ENCODE measurements at regions not wholly inside any gene's neighbourhood (a gene's known extent, or its start where the extent isn't known, plus 50 kb on each side); places are given as distances from the start of the nearest gene placed in this dataset.
"Not testable (repeated sequence)": the region's sequence is repeated elsewhere in the genome, so short reads cannot be mapped to it uniquely, and the experiment has no call there.

GRCh38 chr2:146412625-146413024 lies 1432.2 kb upstream of the ACVR2A start:
- no peak for DNase-seq

GRCh38 chr2:146405402-146406309 lies 1439.2 kb upstream of the ACVR2A start:
- DNase-seq, result not testable (repeated sequence)

DNA sequence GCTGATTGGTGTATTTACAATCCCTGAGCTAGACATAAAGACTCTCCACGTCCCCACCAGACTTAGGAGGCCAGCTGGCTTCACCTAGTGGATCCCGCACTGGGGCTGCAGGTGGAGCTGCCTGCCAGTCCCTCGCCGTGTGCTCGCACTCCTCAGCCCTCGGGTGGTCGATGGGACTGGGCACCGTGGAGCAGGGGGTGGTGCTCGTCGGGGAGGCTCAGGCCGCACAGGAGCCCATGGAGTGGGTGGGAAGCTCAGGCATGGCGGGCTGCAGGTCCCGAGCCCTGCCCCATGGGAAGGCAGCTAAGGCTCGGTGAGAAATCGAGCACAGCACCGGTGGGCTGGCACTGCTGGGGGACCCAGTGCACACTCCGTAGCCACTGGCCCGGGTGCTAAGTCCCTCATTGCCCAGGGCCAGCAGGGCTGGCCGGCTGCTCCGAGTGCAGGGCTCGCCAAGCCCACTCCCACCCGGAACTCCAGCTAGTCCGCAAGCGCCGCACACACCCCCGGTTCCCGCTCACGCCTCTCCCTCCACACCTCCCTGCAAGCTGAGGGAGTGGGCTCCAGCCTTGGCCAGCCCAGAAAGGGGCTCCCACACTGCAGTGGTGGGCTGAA lies 1441.2 kb upstream of the ACVR2A start:
- DNase-seq, result not testable (repeated sequence)

- no peak for DNase-seq
Measured at GRCh38 chr2:146392631-146393030, 1452.2 kb upstream of the ACVR2A start.

DNA sequence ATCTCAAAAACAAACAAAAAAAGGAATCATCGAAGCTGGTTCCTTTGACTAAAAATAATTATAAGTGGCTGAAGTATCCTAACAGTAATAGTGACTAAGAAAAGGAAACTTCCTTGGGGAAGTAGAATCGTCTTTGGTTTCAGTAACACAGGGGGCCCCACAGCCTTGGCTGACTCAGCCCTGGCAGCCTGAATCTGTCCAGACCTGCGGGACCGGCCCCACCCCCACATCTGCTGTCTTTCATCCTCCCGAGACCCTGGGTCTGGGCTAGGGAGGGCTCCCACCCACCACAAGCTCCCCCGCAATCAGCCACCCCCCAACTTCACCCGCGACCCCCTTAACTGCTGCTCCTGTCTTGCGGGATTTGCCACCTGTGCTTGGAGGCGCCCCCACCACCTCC lies 1452.6 kb upstream of the ACVR2A start:
- no peak for DNase-seq

DNA sequence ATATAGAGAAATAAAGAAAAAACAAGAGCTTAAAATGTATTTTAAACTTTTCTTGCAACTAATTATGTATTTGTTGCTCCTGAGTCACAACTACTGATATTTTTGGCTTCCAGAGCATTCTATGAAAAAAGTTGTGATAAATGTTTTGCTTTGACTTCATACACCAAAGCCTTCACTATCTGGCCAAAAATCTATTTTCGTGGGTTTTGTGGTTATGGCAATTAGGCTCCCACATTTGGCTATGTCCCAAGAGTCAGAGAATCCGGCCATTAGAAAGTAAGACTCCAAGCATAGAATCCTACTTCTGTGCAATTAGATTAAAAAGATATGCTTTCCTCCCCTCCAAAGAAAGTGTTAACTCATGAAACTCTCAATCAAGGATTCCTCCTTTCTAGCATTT lies 1456.1 kb upstream of the ACVR2A start:
- no peak for DNase-seq

DNA sequence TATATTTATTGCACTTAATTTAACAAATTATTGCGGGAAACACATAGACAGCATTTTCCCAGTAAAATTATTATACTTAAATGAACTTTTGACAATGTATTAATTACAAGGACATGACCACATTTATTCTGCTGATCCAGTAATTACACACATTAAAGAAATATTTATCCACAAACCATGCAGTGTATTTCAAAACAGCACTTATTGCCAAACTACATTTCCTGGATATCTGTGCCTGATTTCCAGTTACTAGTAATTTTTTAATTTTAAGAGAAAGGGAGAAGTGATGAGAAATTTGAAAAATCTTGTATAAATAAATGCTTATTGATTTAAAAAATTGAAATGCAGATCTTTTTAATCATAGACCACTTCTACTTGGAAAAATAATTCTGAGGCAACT lies 1458.7 kb upstream of the ACVR2A start:
- DNase-seq, result no peak

GRCh38 chr2:146385031-146385430 lies 1459.8 kb upstream of the ACVR2A start:
- no peak for DNase-seq

- no peak for DNase-seq
Measured at GRCh38 chr2:146376511-146377064, 1468.2 kb upstream of the ACVR2A start.

GRCh38 chr2:146374505-146374904 lies 1470.3 kb upstream of the ACVR2A start:
- DNase-seq, result no peak

DNA sequence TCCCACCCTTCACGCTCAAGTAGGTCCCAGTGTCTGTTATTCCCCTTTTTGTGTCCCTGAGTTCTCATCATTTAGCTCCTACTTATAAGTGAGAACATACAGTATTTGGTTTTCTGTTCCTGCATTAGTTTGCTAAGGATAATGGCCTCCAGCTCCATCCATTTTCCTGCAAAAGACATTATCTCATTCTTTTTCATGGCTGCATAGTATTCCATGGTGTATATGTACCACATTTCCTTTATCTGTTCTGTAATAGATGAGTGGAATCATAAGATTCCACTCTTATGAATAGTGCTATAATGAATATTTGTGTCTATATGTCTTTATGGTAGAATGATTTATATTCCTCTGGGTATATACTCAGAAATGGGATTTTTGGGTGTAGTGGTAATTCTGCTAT lies 1473.5 kb upstream of the ACVR2A start:
- DNase-seq, result not testable (repeated sequence)

DNA sequence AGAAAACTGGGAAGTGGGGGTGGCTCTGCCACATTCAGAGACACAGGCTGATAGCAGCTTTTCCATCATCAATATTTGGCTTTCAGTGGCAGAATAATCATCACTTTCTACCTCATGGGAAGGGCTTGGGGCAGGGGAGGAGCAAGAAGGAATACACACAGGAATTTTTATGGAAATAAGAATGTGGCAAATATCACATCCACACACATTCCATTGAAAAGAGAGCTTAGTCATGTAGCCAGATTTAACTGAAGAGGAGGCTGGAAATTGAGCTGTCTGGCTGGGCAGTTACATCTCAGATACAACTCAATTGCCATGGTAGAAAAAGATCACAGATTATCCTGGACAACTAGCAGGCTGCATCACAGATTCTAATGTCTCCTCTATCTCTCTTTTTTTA lies 1474.0 kb upstream of the ACVR2A start:
- DNase-seq, result no peak

DNA sequence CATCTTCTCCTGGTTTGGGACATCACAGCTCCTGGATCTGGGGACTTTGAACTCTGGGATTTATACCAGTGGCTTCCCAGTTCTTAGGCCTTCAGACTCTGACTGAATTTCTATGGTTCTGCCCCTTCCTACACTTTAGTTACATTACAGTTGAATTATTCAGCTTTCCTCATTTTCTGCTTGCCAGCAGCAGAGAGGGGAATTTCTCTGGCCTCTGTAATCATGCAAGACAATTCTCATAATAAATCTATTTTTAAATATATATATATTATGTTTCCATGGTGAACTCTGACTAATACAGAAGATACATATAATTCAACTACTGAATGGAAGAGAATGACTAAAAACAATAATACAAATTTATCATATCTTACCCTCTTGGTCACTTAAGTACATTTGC lies 1478.6 kb upstream of the ACVR2A start:
- no peak for DNase-seq

DNA sequence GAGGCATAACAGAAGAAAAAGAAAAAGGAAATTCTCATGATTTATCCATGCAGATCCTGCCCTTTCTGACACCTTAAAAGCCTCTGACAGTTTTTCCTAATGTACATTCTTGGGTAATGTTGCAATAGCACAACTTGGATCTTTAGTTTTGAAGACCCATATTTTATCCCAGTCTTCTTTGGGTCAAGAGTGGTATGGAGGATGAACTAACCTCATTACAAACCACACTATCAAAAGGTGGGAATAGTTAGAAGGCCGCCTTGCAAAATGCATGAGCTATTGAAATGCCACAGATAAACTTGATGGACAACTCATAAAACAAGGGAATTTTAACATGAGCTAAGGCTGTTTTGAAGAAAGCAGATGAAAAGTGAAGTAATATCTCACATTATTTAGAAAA lies 1479.8 kb upstream of the ACVR2A start:
- DNase-seq, result no peak

GRCh38 chr2:146363731-146364130 lies 1481.1 kb upstream of the ACVR2A start:
- no peak for DNase-seq

GRCh38 chr2:146351689-146352088 lies 1493.1 kb upstream of the ACVR2A start:
- no peak for DNase-seq

DNA sequence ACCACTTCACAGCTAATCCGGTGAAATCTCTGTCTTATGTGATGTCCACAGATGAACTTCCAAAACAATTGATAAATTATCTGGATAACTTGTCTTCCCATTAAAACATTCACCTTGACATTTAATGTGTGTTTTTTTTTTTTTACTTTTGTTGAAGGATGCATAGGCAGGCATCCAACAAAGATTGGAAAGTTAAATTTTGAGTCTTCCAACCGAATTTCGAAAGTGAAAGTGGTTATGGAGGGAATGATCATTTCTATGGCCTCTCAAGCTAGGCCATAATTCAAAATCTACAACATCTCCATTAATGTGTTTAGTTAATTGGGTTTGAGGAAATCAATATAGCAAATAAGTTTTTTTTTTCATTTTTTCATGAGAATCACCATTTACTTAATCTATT lies 1495.5 kb upstream of the ACVR2A start:
- no peak for DNase-seq

DNA sequence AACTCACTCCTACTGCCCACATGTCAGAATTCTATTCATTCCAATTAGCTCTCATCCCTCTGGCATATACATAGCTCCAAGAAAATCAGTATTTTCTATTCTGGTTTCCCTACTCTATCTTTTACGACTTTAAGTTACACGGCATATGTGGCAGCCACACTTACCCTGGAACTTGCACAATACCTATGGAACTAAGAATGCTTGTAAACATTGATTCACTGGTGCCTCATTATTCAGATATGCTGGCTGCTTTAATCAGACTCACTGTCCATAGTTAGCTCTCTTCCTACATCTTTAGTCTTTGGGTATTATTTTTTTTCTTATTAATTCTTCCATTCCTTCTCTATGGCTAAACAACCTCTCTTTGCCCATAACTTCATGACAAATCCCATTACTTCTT lies 1519.9 kb upstream of the ACVR2A start:
- no peak for DNase-seq

- no peak for DNase-seq
Measured at GRCh38 chr2:146323564-146323963, 1521.3 kb upstream of the ACVR2A start.

DNA sequence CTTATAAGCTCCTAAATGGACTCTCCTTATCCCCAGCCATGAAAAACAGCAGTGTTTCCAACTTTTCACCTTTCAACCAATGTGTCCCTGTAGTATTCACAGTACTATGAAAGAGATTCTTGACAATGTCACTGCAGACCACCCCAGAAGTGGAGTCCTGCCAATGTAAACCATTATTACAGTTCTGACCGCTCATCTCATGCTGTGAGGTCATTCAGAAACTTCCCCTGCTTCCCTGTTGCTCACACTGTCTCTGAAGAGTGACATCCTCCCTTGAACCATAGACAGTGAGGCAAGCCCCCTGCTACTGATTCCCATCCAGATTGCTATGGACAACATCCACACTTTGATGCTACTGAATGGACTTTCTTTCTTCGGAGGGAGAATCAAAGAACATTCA lies 1523.7 kb upstream of the ACVR2A start:
- DNase-seq, result no peak

DNA sequence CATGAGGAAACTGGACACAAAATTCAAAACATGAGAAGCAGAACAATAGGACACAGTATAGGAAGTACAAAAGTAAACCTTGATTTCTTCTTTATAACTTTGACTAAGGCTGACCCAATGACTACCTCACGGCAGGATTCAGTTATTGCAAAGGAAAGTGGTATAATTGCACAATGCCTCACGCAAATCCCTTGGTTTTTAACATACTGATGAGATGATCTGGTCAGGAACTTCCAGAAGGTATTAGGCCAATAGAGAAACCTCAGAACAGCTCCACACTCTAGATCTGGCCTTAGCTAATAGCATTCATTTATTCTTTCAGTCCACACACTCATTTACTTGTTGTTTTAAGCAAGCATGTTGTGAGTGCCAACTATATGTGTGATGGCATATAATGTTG lies 1526.9 kb upstream of the ACVR2A start:
- no peak for DNase-seq

DNA sequence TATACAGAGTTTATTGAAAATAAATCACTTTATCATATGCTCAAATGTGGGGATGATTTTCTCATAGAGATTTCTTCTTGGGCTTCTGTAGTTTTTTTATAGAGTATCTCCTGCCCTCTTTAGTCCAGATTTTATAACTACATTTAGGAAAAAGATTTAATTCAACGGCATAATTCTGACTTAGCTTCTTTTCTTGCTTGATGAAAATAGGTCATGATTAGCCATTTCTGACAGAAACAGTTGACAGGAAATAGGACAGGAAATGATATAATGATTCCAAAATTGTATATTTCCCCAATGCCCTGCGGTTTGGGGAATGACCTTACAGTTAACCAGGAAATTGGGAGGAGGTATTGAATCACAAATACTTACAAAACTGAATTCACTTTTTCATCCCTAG lies 1531.9 kb upstream of the ACVR2A start:
- DNase-seq, result no peak

DNA sequence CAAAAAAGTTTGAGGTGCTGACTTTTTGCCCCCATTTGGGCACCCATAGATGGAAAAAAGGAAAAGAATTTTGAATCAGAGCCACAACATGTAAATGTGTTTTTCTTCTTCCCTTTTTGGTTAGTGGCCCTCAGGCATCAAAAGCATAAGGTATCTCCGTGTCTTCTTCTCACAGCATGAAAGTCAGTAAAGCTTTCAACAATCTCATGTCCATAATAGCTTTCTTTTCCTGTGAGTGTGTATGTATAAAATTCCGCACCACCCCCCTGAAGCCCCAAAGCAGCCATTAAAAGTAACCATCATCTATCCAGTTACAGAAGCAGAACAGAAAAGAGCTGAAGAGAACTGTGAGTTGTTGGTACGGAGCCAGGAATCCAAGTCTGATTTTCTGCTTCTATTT lies 1539.7 kb upstream of the ACVR2A start:
- no peak for DNase-seq

DNA sequence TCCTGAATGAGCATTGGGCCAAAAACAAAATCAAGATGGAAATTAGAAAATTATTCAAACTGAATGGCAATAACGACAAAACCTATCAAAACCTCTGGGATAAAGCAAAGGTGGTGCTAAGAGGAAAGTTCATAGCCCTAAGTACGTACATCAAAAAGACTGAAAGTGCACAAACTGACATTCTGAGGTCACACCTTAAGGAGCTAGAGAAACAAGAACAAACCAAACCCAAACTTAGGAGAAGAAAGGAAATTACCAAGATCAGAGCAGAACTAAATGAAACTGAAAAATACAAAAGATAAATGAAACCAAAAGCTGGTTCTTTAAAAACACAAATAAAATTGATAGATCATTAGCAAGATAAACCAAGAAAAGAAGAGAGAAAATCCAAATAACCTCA lies 1543.5 kb upstream of the ACVR2A start:
- no peak for DNase-seq

All from NCI-H187 treated with DMSO at 0.1 percent for 48 hours (cell line).